HG02678 (cell line): ENCODE measurements at regions not wholly inside any gene's neighbourhood (a gene's known extent, or its start where the extent isn't known, plus 50 kb on each side); places are given as distances from the start of the nearest gene placed in this dataset.
"Not testable (repeated sequence)": the region's sequence is repeated elsewhere in the genome, so short reads cannot be mapped to it uniquely, and the experiment has no call there.

Experiments used
- ATAC-seq: cut with Tn5 transposase; IDR thresholded peaks from one replicate; pipeline ENCODE4 v1.9.1; 2021; ENCODE audit warnings: mild to moderate bottlenecking, moderate library complexity; ENCODE audit not compliant: unreplicated experiment

- ATAC-seq, result no peak
These were observed 54.8 kb upstream of the HMGB1 start for GRCh38 chr13:30520571-30520970.

- ATAC-seq, result no peak
These were observed 57.5 kb upstream of the HMGB1 start for GRCh38 chr13:30523211-30523610.

GRCh38 chr13:30523817-30524216 lies 58.1 kb upstream of the HMGB1 start:
- ATAC-seq, result not testable (repeated sequence)

DNA sequence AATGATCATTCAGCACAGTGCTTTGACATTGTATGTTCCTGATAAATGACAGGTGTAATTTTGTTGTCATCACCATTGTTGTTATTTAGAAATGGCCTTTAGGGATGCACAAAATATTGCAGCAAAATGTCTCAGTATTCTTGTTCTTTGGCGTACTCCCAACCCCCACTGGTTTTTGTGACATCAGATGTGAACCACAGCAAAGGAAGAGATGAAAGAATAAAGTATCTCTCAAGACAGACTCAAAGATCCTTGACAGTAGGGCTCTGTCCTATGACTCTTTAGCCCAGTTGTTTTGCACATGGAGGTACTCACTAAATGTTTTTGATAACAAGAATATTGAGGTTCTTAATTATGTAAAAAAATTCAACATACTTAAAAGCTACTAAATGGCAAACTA lies 59.5 kb upstream of the HMGB1 start:
- ATAC-seq, result not testable (repeated sequence)

DNA sequence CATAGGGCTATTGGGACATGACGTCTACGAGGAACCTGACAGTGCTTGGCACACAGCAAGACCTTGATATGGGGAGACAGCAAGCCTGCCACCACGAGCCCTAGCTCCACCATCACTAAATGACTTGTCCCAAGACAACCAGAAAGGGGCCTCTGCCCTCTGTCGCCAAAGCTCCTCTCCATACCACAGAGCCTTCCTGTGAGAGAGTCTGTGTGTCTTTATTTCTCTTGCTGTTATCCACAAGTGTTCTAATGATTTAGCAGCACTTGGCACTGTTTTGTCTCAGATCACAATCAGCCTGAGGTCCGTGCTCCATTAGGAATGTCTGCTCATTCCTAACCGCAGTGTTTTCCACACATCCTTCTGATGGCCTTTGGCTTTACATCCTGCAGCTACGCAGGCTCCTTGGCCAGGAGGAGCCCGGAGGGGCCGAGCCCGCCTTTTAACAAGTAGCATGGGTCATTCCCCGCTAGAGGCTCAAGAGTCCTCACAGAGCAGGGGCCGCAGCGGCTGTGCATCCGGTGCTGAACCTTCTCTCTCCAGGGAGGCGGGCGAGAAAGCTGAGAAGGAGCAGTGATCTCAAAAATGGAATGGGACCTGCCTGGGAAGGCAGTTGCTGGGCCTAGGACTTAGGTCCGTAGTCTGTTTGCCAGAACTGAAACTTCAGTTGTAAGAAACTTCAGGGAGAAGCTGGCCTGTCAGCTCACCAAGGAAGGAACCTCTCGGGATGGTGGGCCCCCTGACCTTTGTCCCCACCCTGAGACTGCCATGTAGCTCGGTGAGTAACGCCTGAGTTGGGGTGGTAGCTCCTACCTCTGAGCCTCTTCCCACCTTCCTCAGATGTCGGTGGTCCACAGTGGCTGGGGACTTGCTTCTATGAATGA lies 61.1 kb upstream of the HMGB1 start:
- no peak for ATAC-seq

DNA sequence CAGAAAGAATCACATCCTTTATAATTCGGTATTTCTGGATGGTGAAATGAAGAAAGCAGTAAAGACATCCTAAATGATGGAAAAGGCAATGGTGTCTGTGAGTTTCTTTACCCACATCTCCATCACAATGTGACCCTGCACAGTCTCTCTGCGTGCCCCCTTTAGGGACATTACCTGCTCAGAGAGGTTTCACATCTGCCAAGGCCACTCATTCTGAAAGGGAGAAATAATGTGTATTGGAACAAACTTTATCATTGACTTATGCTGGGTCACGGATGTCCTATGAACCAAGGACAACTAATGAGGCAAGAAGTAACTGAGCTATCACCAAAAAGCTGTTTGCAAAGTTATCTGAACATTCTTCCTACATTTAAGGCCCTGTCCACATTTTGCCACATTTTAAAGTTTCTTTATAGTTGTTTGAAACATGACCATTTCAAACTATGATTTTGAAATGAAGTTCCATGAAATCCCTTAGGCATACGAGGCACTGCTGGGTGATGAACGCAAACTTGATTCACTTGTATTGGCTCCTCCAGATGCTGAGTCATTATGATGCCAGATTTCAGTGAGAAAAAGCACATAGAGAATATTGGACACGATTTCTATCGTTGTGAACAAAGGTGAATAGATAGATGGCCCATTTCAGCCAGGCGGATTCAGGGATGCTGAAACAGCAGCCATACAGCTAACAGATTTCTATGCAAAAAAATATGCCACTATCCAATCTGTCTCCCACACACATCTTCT lies 63.5 kb upstream of the HMGB1 start:
- ATAC-seq, result peak; percentile 74

GRCh38 chr13:30535046-30535445 lies 69.3 kb upstream of the HMGB1 start:
- no peak for ATAC-seq

DNA sequence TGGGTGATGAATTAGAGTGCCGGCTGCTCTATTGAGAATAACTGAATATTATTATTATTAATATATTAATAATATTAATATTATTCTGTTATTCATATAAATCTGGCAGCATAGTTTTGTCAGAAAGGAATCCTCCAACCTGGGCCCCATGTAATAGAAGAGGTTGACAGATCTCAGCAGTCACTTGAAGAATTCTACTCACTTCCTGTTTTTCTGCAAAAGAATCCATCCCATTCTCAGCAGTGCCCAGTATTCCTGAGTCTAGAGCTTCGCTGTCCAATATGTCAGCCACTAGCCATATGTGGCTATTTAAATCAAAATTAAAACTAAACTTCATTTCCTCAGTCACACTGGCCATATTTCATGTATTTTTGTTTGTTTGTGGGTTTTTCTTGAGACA lies 72.4 kb upstream of the USPL1 start:
- no peak for ATAC-seq

GRCh38 chr13:30548046-30548445 lies 69.7 kb upstream of the USPL1 start:
- ATAC-seq, result not testable (repeated sequence)

DNA sequence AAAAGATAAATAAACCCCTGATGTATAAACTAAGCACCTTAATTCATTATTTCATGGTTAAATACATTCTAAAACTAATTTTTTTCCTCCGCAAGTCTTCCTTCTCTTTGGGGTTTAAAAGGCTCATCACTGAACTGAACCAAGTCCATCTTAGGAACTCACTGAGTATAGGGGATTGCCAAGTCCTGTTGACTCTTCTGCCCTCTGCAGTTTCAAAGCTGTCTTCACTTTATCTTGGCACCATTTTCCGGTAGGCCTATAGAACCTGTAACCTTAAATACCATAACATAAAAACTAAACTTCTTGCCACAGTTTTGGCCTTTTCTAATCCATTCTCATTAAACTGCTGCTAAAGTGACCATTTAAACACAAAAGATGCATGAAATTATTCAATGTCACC lies 66.5 kb upstream of the USPL1 start:
- ATAC-seq, result peak; percentile 76

DNA sequence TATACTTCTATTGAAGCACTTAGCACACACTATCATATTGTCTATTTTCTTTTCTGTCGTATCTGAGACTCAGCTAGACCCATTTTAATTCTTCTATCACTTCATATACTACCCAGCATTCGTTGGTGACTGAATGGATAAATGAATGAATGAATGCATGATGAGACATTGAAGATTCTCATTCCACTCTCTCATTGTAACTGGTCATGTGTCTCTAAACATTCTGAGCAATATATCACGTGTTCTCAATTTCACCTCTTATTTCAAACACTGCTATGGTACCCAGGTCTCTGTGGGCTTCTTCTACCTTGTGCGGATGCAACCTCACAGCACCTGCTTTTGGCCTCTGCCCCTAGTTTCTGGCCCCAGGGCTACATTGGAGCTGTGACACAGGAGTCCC lies 65.2 kb upstream of the USPL1 start:
- no peak for ATAC-seq

DNA sequence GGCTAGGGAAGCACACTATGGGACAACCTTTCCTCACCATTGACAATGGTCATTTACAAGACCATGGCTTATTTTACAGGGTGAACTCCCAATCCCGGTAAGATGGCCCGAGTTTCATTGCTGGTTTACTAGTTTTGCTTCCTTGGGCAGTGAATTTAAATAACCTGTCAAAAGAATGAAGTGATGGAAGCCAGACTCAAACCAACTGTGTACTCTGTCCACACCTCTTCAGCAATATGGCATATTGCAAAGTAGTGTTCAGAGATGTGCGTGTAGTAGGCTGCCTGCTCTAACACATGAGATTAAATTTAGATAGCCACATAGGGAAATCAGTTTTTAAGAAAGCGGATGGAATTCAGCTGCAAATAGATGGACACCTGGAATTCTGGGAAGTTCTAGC lies 58.4 kb upstream of the USPL1 start:
- no peak for ATAC-seq

GRCh38 chr13:30560212-30560611 lies 57.5 kb upstream of the USPL1 start:
- no peak for ATAC-seq

- no peak for ATAC-seq
These were observed 56.2 kb upstream of the USPL1 start for GRCh38 chr13:30561511-30561910.

DNA sequence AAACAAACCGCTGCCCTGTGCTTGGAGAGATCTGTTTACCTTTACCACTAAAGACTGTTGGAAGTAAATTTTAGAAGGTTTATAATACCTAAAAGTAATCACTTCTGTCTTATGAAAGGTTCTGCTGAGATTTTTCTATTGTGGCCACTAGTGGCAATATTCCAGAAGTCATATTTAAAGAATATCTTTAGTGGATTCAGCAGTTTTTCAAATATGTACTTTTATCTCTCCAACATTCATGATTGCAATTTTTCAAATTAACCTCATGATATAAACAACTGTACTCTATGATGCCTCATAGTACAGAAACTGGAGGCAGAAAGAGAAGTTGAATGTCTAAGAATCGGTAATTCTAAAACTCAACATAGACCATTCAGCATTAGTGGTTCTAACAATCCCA lies 53.2 kb upstream of the USPL1 start:
- no peak for ATAC-seq

GRCh38 chr13:30565658-30566057 lies 52.1 kb upstream of the USPL1 start:
- ATAC-seq, result no peak

DNA sequence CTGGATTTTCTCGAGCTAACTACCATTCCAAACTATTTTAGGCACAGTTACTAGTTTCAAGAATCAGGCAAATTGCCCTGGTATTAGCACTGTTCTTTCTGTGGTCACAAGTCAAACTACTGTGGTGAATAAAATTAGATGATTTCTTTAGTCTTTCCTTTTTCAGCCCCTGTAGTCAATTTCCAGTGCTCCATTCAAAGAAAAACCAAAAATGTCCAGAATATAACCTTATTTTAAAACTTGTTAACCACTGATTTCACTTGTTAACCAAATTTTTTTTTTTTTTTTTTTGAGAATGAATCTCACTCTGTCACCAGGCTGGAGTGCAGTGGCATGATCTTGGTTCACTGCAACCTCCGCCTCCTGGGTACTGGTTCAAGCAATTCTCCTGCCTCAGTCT lies 50.6 kb upstream of the USPL1 start:
- no peak for ATAC-seq
